Right lobe of liver (tissue), 4 donors: ENCODE measurements at regions not wholly inside any gene's neighbourhood (a gene's known extent, or its start where the extent isn't known, plus 50 kb on each side); places are given as distances from the start of the nearest gene placed in this dataset.

Source experiments
- CTCF ChIP-seq, 4 donors: fragments of 200-600 bp in 3 of 4; fragments of 450-650 bp in 1 of 4; IDR thresholded peaks; one replicate each; pipeline versions ENCODE4 v1.5.1 to v1.8.0; 2016 to 2022; ENCODE audit warnings: antibody characterized with exemption in 4 of 4, mild to moderate bottlenecking in 2 of 4
- POLR2A ChIP-seq: fragments of 450-650 bp; IDR thresholded peaks from one replicate; pipeline ENCODE4 v1.6.1; 2017; ENCODE audit warnings: antibody characterized with exemption, mild to moderate bottlenecking
- donor health status: DM: no; HTN: no; CAD: no.
- donor health status: DM: no; HTN: no; CAD: no.
- donor health status: DM: no; HTN: yes; CAD: no.

- TF ChIP-seq CTCF (IDR thresholded peaks at IDR 0.05): no peak
- TF ChIP-seq POLR2A: no peak
Observed at GRCh38 chr11:56910046-56910773, 78.5 kb upstream of the OR5AK2 start.
